HG02678 (cell line): ENCODE measurements at regions not wholly inside any gene's neighbourhood (a gene's known extent, or its start where the extent isn't known, plus 50 kb on each side); places are given as distances from the start of the nearest gene placed in this dataset.

Experiments
- ATAC-seq: cut with Tn5 transposase; IDR thresholded peaks from one replicate; pipeline ENCODE4 v1.9.1; 2021; ENCODE audit warnings: mild to moderate bottlenecking, moderate library complexity; ENCODE audit not compliant: unreplicated experiment

GRCh38 chr1:30384286-30385245 is 338.8 kb downstream of the MATN1 start:
- no peak for ATAC-seq

DNA sequence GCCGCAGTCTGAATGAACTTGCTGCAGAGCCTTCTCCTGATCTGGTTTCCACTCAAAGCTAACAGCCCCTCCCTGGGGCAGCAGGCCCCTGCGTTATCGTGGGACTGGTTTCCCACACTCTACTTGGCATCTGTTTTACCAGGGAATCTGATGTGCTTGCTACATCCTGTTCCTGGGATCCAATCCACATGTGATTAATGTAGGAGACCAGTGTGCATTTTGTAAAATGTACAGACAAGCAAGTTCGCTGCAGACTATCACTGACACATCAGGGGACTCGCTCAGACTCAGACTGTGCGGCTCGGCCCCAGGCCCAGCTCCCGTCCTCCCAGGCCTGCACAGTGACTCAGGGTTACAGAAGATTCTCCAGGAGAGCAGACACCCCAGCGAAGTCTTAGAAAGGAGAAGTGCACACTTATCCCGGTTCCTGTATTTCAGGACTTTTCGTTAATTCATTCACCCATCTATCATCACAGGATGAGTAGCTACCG is 340.1 kb downstream of the MATN1 start:
- no peak for ATAC-seq

GRCh38 chr1:30382496-30382895 is 340.9 kb downstream of the MATN1 start:
- no peak for ATAC-seq

DNA sequence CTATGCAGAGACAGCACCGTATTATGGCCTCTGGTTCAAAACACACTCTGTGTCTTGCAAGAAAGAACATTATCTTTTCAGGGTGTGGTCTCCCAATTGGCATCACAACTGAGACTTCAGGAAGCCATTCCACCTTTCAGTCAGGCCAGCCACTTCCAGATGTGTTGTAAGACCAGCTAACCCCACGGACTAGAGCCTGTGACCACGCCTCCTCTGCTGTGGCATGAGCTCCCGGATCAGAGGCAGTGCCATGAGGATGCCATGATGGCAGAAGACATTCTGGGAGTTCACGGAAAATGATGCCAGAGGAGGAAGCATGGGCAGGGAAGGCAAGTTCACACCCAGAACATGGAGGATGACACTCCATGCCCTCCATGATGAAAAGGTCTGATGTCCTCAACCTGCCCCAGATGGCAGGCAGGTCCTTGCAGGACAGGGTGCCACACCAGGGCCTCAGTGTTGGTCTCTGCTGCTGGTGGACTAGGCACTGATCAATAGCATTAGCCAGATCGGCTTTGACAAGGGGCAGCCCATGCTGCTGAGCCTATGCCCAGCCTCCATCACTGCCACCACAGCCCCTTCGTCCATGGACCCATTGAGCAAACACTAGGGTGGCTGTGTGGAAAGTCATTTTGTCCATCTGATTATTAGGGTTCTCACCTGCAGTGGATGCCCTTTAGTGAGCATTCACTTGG is 341.6 kb downstream of the MATN1 start:
- ATAC-seq = no peak

- ATAC-seq = no peak
Observed at GRCh38 chr1:30381266-30381665, 342.1 kb downstream of the MATN1 start.

DNA sequence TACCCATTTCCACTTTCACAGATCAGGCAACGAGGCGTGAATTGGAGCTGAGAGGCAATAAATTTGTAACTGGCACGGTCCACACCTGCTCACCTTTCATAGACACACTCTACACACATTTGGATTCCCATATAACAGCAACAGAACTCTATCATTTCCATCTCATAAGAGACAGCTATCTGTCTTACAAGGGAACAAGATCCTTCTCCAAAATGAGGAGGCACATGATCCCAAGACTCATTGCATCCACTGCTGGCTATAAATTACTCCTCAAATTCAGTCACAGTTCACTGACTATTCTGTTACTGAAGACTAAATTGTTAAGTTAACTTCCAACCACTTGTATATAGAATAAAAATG is 342.8 kb downstream of the MATN1 start:
- ATAC-seq = no peak

DNA sequence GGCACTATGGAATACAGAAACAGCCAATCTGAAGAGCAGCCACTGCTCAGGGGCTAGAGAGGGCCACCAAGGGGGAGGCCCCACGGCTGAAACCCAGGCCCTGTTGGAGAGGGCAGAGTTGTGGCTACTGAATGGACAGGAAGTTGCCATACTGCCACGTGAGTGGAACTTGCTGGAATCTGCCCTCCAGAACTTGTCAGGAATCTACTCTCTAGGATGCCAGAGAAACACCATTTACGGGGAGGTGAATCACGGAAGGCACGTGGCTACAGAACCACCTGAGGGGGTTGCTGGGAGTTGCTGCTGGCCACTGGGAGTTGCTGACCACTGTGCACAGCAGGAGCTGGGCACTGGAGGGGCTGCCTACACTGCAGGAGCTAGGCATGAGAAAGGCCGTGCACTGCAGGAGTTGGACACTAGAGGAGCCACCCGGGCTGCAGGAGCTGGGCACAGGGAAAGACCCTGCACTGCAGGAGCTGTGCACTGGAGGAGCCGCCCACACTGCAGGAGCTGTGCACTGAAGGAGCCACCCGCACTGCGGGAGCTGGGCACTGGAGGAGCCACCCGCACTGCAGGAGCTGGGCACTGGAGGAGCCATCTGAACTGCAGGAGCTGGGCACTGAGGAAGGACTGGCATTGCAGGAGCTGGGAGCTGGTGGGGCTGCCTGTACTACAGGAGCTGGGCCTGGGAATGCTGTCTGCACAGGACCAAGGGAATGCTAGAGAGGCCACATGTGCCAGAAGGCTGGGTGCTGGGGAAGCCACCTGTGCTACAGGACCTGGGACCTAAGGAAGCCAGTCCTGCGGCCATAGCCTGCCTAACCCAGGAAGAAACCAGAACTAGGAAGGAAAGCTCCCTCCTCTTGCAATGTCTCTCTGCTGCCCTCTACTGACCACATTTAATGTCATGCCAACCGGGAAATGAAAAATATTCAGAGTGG is 343.4 kb downstream of the MATN1 start:
- no peak for ATAC-seq

DNA sequence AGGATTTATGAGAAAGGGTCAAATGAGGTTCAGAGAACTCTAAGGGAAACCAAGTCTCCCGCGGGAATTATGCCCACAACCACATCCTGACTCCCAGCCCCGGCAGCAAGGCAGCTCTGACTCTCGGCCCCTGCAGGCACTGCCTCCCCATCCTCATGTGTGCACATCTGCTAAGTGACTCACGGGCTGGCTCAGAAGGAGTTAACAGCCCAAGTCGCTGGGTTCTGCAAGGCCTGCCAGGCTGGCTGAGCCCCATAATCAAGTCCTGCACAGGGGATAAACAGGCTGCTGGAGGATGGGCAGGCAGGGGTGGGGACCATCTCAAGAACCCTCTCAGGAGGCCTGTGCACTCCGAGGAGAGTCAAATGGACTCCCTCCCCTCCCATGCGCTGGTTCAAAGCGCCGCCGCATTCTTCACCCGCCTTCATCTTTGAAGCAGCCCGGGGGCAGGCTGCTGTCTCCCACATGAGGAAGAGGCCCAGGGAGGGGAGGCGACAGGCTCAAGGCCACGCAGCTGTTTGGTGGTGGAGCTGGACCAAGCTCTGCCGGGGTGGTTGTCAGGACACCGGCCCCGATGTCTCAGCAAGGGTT is 344.3 kb downstream of the MATN1 start:
- no peak for ATAC-seq

DNA sequence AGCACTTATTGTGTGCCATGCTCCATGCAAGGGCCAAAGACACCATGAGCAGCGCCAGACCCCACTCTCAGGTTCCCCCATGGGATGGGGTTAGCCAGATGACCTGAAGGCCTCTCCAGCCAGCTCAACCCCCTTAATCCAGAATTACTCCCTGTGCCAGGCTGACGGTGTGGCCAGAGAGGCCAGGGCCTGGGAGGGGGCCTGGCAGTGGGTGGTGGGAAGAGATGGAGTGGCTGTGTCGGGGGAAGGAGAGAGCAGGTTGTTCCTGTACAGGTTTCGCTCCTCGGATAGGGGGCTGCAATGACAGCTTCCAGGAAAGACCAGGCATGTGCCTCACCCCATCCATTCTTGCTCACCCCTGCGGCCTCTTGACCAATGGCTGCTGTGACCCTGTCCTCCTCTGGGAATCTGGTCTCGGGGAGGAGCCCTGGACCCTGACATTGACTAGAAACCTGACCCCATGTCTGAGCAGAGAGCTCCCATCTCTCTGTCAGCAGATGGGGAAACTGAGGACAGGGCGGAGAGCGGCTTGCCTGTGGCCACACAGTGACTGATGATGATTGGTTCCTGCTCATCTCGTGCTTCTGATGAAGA is 345.3 kb downstream of the MATN1 start:
- ATAC-seq = no peak

- ATAC-seq = no peak
Observed at GRCh38 chr1:30377230-30378002, 346.0 kb downstream of the MATN1 start.

GRCh38 chr1:30376054-30376697 is 347.2 kb downstream of the MATN1 start:
- ATAC-seq = no peak

DNA sequence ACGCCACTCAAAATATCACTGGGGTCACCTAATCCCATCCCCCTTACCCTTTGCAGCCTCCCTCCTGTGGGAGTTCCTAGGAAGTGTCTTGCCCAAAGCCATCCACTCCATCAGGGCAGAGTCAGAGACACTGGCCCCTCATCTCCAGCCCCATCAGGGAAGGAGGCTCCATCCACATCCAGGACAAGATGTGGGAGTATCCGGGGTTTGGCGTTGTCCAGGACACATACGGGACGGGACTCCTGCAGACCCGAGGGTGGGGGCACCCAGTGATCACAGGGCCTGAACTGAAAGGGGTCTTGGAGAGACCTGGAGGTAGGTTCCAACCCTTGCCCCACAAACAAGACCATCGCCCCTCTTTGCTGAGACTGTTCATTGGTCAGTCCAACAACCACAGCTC is 348.2 kb downstream of the MATN1 start:
- no peak for ATAC-seq

- ATAC-seq = no peak
Observed at GRCh38 chr1:30374400-30375070, 348.9 kb downstream of the MATN1 start.

GRCh38 chr1:30373471-30374399 is 349.6 kb downstream of the MATN1 start:
- no peak for ATAC-seq

- ATAC-seq = no peak
Observed at GRCh38 chr1:30372792-30373433, 350.5 kb downstream of the MATN1 start.

GRCh38 chr1:30371888-30372791 is 351.2 kb downstream of the MATN1 start:
- no peak for ATAC-seq
